OCI-LY7 (cell line): ENCODE measurements at regions not wholly inside any gene's neighbourhood (a gene's known extent, or its start where the extent isn't known, plus 50 kb on each side); places are given as distances from the start of the nearest gene placed in this dataset.

Experiments used
- EZH2phosphoT487 ChIP-seq: fragments of 200-600 bp; sonication (generic); IDR thresholded peaks from 2 replicates; pipeline ENCODE4 v1.6.1; 2018; ENCODE audit warnings: low read depth, borderline replicate concordance, mild to moderate bottlenecking, mixed run types, antibody characterized with exemption, low read length, moderate library complexity, mixed read lengths
- TF ChIP-seq, protein P1 (sequence below): fragments of 200-600 bp; sonication (generic); conservative IDR thresholded peaks from 2 replicates; pipeline ENCODE4 v1.5.1; 2014; ENCODE audit warnings: mild to moderate bottlenecking, antibody characterized with exemption, low read length, moderate library complexity, mixed read lengths

DNA sequence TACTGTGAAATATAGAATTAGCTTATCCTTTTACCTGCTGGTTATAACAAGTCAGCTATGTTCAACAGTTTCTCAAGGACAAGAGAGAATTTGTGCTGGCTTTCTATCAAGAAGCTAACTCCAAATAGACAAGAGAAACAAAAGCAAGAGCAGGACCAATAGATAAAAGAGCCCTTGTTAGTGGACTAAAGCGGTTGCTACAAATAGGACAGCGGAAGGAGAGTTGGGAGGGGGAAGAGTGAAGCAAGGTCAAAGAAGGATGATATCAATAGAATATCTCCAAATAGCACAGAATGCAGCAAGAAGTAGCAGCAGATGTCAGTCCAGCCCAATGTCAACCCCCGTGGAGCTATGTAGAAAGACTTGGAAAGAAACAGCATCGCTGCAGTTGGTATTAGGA, 53.0 kb upstream of the AKT3 start:
- TF ChIP-seq, protein P1, sequence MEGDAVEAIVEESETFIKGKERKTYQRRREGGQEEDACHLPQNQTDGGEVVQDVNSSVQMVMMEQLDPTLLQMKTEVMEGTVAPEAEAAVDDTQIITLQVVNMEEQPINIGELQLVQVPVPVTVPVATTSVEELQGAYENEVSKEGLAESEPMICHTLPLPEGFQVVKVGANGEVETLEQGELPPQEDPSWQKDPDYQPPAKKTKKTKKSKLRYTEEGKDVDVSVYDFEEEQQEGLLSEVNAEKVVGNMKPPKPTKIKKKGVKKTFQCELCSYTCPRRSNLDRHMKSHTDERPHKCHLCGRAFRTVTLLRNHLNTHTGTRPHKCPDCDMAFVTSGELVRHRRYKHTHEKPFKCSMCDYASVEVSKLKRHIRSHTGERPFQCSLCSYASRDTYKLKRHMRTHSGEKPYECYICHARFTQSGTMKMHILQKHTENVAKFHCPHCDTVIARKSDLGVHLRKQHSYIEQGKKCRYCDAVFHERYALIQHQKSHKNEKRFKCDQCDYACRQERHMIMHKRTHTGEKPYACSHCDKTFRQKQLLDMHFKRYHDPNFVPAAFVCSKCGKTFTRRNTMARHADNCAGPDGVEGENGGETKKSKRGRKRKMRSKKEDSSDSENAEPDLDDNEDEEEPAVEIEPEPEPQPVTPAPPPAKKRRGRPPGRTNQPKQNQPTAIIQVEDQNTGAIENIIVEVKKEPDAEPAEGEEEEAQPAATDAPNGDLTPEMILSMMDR = no peak
- TF ChIP-seq EZH2phosphoT487 = no peak
